ENCODE measurements at regions not wholly inside any gene's neighbourhood (a gene's known extent, or its start where the extent isn't known, plus 50 kb on each side); places are given as distances from the start of the nearest gene placed in this dataset.

GRCh38 chr2:67221266-67221665, 175.9 kb upstream of the ETAA1 start:
- FAIRE-seq (no peak), DNase-seq (ENCODE audit: insufficient read length, low spot score) (no peak)
- no peak for TF ChIP-seq POLR2A (IDR thresholded peaks at IDR 0.05; ENCODE audit: low read depth, low read length)

- FAIRE-seq = no peak
- no peak for TF ChIP-seq POLR2A (IDR thresholded peaks at IDR 0.05; ENCODE audit: low read depth, low read length)
Observed at GRCh38 chr2:67225287-67225973, 171.7 kb upstream of the ETAA1 start.

GRCh38 chr2:67229706-67230105, 167.4 kb upstream of the ETAA1 start:
- no peak for FAIRE-seq
- no peak for TF ChIP-seq POLR2A (IDR thresholded peaks at IDR 0.05; ENCODE audit: low read depth, low read length)

More at GRCh38 chr2:67225287-67225973, 171.7 kb upstream of the ETAA1 start:
- DNase-seq (ENCODE audit: insufficient read length, low spot score) = no peak

GRCh38 chr2:67232936-67233335, 164.2 kb upstream of the ETAA1 start:
- DNase-seq (ENCODE audit: insufficient read length, low spot score) (no peak), FAIRE-seq (no peak)
- TF ChIP-seq POLR2A (IDR thresholded peaks at IDR 0.05; ENCODE audit: low read depth, low read length) = no peak

More at GRCh38 chr2:67229706-67230105, 167.4 kb upstream of the ETAA1 start:
- no peak for DNase-seq (ENCODE audit: insufficient read length, low spot score)

GRCh38 chr2:67234440-67234839, 162.7 kb upstream of the ETAA1 start:
- FAIRE-seq = no peak
- no peak for TF ChIP-seq POLR2A (IDR thresholded peaks at IDR 0.05; ENCODE audit: low read depth, low read length)
- DNase-seq (ENCODE audit: insufficient read length, low spot score) = no peak

- FAIRE-seq = no peak
- no peak for TF ChIP-seq POLR2A (IDR thresholded peaks at IDR 0.05; ENCODE audit: low read depth, low read length)
Observed at GRCh38 chr2:67237288-67237687, 159.8 kb upstream of the ETAA1 start.

GRCh38 chr2:67240507-67240906, 156.6 kb upstream of the ETAA1 start:
- FAIRE-seq (no peak), DNase-seq (ENCODE audit: insufficient read length, low spot score) (no peak)
- no peak for TF ChIP-seq POLR2A (IDR thresholded peaks at IDR 0.05; ENCODE audit: low read depth, low read length)

More at GRCh38 chr2:67237288-67237687, 159.8 kb upstream of the ETAA1 start:
- DNase-seq (ENCODE audit: insufficient read length, low spot score) = no peak

GRCh38 chr2:67241453-67241852, 155.7 kb upstream of the ETAA1 start:
- TF ChIP-seq POLR2A (IDR thresholded peaks at IDR 0.05; ENCODE audit: low read depth, low read length) = no peak
- DNase-seq (ENCODE audit: insufficient read length, low spot score) (no peak), FAIRE-seq (no peak)

GRCh38 chr2:67242456-67242855, 154.7 kb upstream of the ETAA1 start:
- TF ChIP-seq POLR2A (IDR thresholded peaks at IDR 0.05; ENCODE audit: low read depth, low read length) = no peak
- no peak for DNase-seq (ENCODE audit: insufficient read length, low spot score)
- FAIRE-seq = no peak

- FAIRE-seq = no peak
- no peak for TF ChIP-seq POLR2A (IDR thresholded peaks at IDR 0.05; ENCODE audit: low read depth, low read length)
- no peak for DNase-seq (ENCODE audit: insufficient read length, low spot score)
Observed at GRCh38 chr2:67243919-67244318, 153.2 kb upstream of the ETAA1 start.

- TF ChIP-seq POLR2A (IDR thresholded peaks at IDR 0.05; ENCODE audit: low read depth, low read length) = no peak
- FAIRE-seq (no peak), DNase-seq (ENCODE audit: insufficient read length, low spot score) (no peak)
Observed at GRCh38 chr2:67246791-67247190, 150.3 kb upstream of the ETAA1 start.

GRCh38 chr2:67251741-67252140, 145.4 kb upstream of the ETAA1 start:
- FAIRE-seq (no peak), DNase-seq (ENCODE audit: insufficient read length, low spot score) (no peak)
- TF ChIP-seq POLR2A (IDR thresholded peaks at IDR 0.05; ENCODE audit: low read depth, low read length) = no peak

GRCh38 chr2:67255933-67256615, 141.1 kb upstream of the ETAA1 start:
- FAIRE-seq = no peak
- no peak for DNase-seq (ENCODE audit: insufficient read length, low spot score)
- TF ChIP-seq POLR2A (IDR thresholded peaks at IDR 0.05; ENCODE audit: low read depth, low read length) = no peak

GRCh38 chr2:67256892-67257291, 140.2 kb upstream of the ETAA1 start:
- no peak for DNase-seq (ENCODE audit: insufficient read length, low spot score)
- FAIRE-seq = no peak
- TF ChIP-seq POLR2A (IDR thresholded peaks at IDR 0.05; ENCODE audit: low read depth, low read length) = no peak

- FAIRE-seq (no peak), DNase-seq (ENCODE audit: insufficient read length, low spot score) (no peak)
- TF ChIP-seq POLR2A (IDR thresholded peaks at IDR 0.05; ENCODE audit: low read depth, low read length) = no peak
Observed at GRCh38 chr2:67258122-67258521, 139.0 kb upstream of the ETAA1 start.

Data from H54 (cell line).